ENCODE measurements at regions not wholly inside any gene's neighbourhood (a gene's known extent, or its start where the extent isn't known, plus 50 kb on each side); places are given as distances from the start of the nearest gene placed in this dataset.
"Not testable (repeated sequence)": the region's sequence is repeated elsewhere in the genome, so short reads cannot be mapped to it uniquely, and the experiment has no call there.

DNA sequence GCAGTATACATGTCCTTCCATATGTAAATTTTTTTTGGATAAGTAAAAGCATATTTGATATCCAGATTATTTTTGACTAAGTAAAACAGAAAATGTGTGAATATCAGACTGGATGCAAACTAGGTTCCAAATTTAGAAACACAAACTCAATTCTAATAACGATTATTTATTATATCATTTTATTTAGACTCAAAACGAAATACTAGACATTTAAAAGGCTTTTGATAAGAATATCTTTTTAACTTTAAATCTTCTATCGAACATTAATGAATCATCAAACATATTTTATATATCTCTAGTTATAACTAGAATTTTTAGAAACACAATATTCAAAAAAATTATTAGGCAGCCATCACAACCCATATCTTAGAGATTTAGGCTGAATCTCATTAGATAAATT is 195.2 kb upstream of the KCND2 start:
- TF ChIP-seq, protein P1, sequence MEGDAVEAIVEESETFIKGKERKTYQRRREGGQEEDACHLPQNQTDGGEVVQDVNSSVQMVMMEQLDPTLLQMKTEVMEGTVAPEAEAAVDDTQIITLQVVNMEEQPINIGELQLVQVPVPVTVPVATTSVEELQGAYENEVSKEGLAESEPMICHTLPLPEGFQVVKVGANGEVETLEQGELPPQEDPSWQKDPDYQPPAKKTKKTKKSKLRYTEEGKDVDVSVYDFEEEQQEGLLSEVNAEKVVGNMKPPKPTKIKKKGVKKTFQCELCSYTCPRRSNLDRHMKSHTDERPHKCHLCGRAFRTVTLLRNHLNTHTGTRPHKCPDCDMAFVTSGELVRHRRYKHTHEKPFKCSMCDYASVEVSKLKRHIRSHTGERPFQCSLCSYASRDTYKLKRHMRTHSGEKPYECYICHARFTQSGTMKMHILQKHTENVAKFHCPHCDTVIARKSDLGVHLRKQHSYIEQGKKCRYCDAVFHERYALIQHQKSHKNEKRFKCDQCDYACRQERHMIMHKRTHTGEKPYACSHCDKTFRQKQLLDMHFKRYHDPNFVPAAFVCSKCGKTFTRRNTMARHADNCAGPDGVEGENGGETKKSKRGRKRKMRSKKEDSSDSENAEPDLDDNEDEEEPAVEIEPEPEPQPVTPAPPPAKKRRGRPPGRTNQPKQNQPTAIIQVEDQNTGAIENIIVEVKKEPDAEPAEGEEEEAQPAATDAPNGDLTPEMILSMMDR (IDR thresholded peaks at IDR 0.05; ENCODE audit: insufficient read depth, low read length, poor library complexity, severe bottlenecking) = no peak
- DNase-seq (ENCODE audit: low read depth) = no peak
- H3K4me3 ChIP-seq (ENCODE audit: low read depth, low read length) = no peak overlapping the region
- no peaks in the 10 kb centered on the region for H3K27me3 ChIP-seq (ENCODE audit: control insufficient read depth, insufficient read depth, low read length)
- H3K36me3 ChIP-seq (ENCODE audit: control insufficient read depth, insufficient read depth, low read length) = no peaks in the 10 kb centered on the region

DNA sequence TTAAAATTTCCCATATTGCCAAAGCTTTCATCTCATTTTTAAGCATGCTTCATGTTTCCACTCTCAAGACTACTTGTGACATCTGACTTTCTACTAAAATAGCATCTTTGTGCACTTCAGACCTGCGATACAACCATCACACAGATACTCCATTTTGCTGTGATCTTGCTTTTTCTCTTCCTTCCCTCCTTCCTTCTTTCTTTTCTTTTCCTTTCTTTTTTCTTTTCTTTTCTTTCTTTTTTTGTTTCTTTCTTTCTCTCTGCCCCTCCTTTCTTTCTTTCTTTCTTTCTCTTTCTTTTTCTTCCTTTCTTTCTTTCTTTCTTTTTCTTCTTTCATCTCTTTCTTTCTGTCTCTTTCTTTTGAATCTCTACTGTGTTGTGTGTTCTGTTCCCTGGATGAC is 194.0 kb upstream of the KCND2 start:
- no peaks in the 10 kb centered on the region for H3K36me3 ChIP-seq (ENCODE audit: control insufficient read depth, insufficient read depth, low read length)
- TF ChIP-seq, protein P1 (IDR thresholded peaks at IDR 0.05; ENCODE audit: insufficient read depth, low read length, poor library complexity, severe bottlenecking) = no peak
- H3K4me3 ChIP-seq (ENCODE audit: low read depth, low read length) = no peak overlapping the region
- no peaks in the 10 kb centered on the region for H3K27me3 ChIP-seq (ENCODE audit: control insufficient read depth, insufficient read depth, low read length)
- DNase-seq (ENCODE audit: low read depth) = no peak

DNA sequence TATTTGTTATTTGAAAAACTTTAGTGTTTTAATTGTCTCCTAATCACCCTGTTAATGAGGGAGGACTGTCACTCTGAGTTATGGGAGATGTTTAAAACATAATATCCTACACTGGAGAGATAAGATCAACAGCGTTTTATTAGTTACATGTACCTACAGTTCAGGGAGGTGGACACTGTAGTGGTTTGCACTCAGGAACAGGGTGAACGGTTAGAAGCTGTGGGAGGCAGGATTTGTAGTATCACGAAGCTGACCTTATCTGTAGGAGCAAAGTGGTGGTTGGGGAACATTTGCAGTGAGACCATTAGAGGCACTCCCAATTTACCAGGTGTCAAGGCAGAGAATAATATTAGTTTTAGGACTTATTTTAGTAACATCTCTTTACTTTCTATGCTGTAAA is 193.3 kb upstream of the KCND2 start:
- Histone ChIP-seq H3K36me3 (ENCODE audit: control insufficient read depth, insufficient read depth, low read length) (no peaks in the 10 kb centered on the region), H3K27me3 (ENCODE audit: control insufficient read depth, insufficient read depth, low read length) (no peaks in the 10 kb centered on the region), H3K4me3 (ENCODE audit: low read depth, low read length) (no peak overlapping the region)
- TF ChIP-seq, protein P1 (IDR thresholded peaks at IDR 0.05; ENCODE audit: insufficient read depth, low read length, poor library complexity, severe bottlenecking) = no peak
- no peak for DNase-seq (ENCODE audit: low read depth)

DNA sequence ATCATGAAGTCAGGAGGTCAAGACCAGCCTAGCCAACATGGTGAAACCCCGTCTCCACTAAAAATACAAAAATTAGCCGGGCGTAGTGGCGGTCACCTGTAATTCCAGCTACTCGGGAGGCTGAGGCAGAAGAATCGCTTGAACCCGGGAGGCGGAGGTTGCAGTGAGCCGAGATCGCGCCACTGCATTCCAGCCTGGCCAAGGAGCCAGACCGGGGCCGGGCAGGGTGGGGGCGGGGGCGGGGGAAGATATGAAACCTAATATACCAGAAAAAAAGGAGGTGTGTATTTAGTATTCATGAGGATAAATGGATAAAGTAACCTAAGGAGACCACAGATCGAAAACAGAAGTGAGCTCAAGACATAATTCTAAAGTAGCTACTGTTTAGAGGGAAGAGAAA is 186.5 kb upstream of the KCND2 start:
- DNase-seq (ENCODE audit: low read depth); H3K4me3 ChIP-seq (ENCODE audit: low read depth, low read length); H3K27me3 ChIP-seq (ENCODE audit: control insufficient read depth, insufficient read depth, low read length); H3K36me3 ChIP-seq (ENCODE audit: control insufficient read depth, insufficient read depth, low read length): not testable (repeated sequence)

DNA sequence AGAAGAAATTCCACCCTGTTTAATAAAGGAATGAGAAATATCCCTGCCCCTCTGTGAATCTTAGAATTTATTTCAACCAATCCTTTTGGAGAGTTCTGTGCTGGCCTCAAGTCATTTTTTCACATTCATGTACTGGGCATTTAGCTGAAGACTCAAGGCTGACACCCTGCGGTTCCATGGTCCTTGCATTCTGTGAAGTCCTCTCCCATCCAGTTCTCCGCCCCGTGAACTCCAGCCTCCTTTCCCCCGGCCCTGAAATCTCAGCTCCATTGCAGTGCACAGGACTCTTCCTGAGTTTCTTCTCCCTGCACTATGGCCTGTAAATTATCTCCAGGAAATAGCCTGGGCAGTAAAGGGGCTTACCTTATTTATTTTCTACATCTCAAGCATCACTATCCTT is 183.0 kb upstream of the KCND2 start:
- no peak for DNase-seq (ENCODE audit: low read depth)

DNA sequence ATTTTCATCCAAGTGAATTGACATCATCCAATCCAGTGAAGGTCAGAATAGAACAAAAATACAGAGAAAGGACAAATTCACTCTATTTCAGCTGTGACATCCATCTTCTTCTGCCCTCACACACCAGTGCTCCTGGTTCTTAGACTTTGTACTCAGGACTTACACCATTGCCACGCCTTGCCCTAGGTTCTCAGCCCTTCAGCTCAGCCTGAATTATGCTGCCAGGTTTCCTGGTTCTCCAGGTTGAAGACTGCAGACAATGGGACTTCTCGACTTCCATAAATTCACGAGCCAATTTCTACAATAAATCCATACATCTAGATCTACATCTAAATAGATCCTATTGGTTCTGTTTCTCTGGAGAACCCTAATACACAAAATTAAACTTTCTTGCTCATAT is 181.2 kb upstream of the KCND2 start:
- no peaks in the 10 kb centered on the region for H3K27me3 ChIP-seq (ENCODE audit: control insufficient read depth, insufficient read depth, low read length)
- no peaks in the 10 kb centered on the region for H3K36me3 ChIP-seq (ENCODE audit: control insufficient read depth, insufficient read depth, low read length)
- TF ChIP-seq, protein P1 (IDR thresholded peaks at IDR 0.05; ENCODE audit: insufficient read depth, low read length, poor library complexity, severe bottlenecking) = no peak
- H3K4me3 ChIP-seq (ENCODE audit: low read depth, low read length) = no peak overlapping the region
- no peak for DNase-seq (ENCODE audit: low read depth)

More for the DNA sequence above, 183.0 kb upstream of the KCND2 start:
- Histone ChIP-seq H3K27me3 (ENCODE audit: control insufficient read depth, insufficient read depth, low read length) (no peaks in the 10 kb centered on the region), H3K4me3 (ENCODE audit: low read depth, low read length) (no peak overlapping the region), H3K36me3 (ENCODE audit: control insufficient read depth, insufficient read depth, low read length) (no peaks in the 10 kb centered on the region)
- TF ChIP-seq, protein P1 (IDR thresholded peaks at IDR 0.05; ENCODE audit: insufficient read depth, low read length, poor library complexity, severe bottlenecking) = peak; percentile 6
